Chondrocyte (in vitro differentiated cells): ENCODE measurements at regions not wholly inside any gene's neighbourhood (a gene's known extent, or its start where the extent isn't known, plus 50 kb on each side); places are given as distances from the start of the nearest gene placed in this dataset.

ENCODE experiments used
- DNase-seq: peaks from one replicate; pipeline ENCODE4 v3.0.0; 2021; ENCODE audit warnings: mixed read lengths, low spot score
- H3K27ac Mint-ChIP-seq: one replicate; pipeline ENCODE4 v1.8.0; 2021; ENCODE audit warnings: mild to moderate bottlenecking, moderate library complexity, mixed read lengths; ENCODE audit not compliant: unreplicated experiment
- H3K27me3 Mint-ChIP-seq: 2 replicates; pipeline ENCODE4 v1.8.0; 2021; ENCODE audit warnings: low read depth, mixed read lengths
- H3K36me3 Mint-ChIP-seq: 2 replicates; pipeline ENCODE4 v1.8.0; 2021; ENCODE audit warnings: low read depth, mixed read lengths
- H3K4me1 Mint-ChIP-seq: 2 replicates; pipeline ENCODE4 v1.8.0; 2021; ENCODE audit warnings: low read depth, mild to moderate bottlenecking, mixed read lengths
- H3K4me3 Mint-ChIP-seq: one replicate; pipeline ENCODE4 v1.8.0; 2021; ENCODE audit warnings: mild to moderate bottlenecking, moderate library complexity, mixed read lengths; ENCODE audit not compliant: unreplicated experiment
- H3K9me3 Mint-ChIP-seq: 2 replicates; pipeline ENCODE4 v1.8.0; 2021; ENCODE audit warnings: low read depth, mixed read lengths
- CTCF ChIP-seq: fragments of 200-600 bp; sonication (generic); IDR thresholded peaks from 2 replicates; pipeline ENCODE4 v1.5.0; 2021; ENCODE audit warnings: antibody characterized with exemption, mild to moderate bottlenecking, moderate library complexity

- Mint-ChIP-seq H3K9me3 (no peaks in the 10 kb centered on the region), H3K36me3 (no peaks in the 10 kb centered on the region), H3K27ac (no peak overlapping the region), H3K4me3 (no peak overlapping the region), H3K27me3 (no peaks in the 10 kb centered on the region), H3K4me1 (no peaks in the 10 kb centered on the region)
- DNase-seq = no peak
- TF ChIP-seq CTCF = no peak
Observed at GRCh38 chr9:78505546-78505945, 208.6 kb downstream of the PSAT1 start.

- Mint-ChIP-seq H3K36me3 (no peaks in the 10 kb centered on the region), H3K27ac (no peak overlapping the region), H3K9me3 (no peaks in the 10 kb centered on the region), H3K4me3 (no peak overlapping the region), H3K4me1 (no peaks in the 10 kb centered on the region), H3K27me3 (no peaks in the 10 kb centered on the region)
- TF ChIP-seq CTCF = no peak
- no peak for DNase-seq
Observed at GRCh38 chr9:78507037-78507436, 210.1 kb downstream of the PSAT1 start.

GRCh38 chr9:78510035-78510434, 213.1 kb downstream of the PSAT1 start:
- H3K36me3 Mint-ChIP-seq = peaks cover 1% of the 10 kb centered on the region
- no peak for DNase-seq
- H3K9me3 Mint-ChIP-seq = peaks cover 8% of the 10 kb centered on the region
- no peaks in the 10 kb centered on the region for H3K4me1 Mint-ChIP-seq
- H3K4me3 Mint-ChIP-seq = no peak overlapping the region
- H3K27ac Mint-ChIP-seq = no peak overlapping the region
- no peaks in the 10 kb centered on the region for H3K27me3 Mint-ChIP-seq
- no peak for TF ChIP-seq CTCF

GRCh38 chr9:78515108-78515507, 218.2 kb downstream of the PSAT1 start:
- H3K4me3 Mint-ChIP-seq = no peak overlapping the region
- no peaks in the 10 kb centered on the region for H3K4me1 Mint-ChIP-seq
- no peaks in the 10 kb centered on the region for H3K27me3 Mint-ChIP-seq
- no peak for TF ChIP-seq CTCF
- DNase-seq = no peak
- peaks cover 8% of the 10 kb centered on the region for H3K36me3 Mint-ChIP-seq
- H3K9me3 Mint-ChIP-seq = peaks cover 30% of the 10 kb centered on the region
- H3K27ac Mint-ChIP-seq = no peak overlapping the region

GRCh38 chr9:78519786-78520185, 222.9 kb downstream of the PSAT1 start:
- no peak for DNase-seq
- no peaks in the 10 kb centered on the region for H3K27me3 Mint-ChIP-seq
- no peak overlapping the region for H3K4me3 Mint-ChIP-seq
- no peak for TF ChIP-seq CTCF
- H3K27ac Mint-ChIP-seq = no peak overlapping the region
- peaks cover 52% of the 10 kb centered on the region for H3K9me3 Mint-ChIP-seq
- no peaks in the 10 kb centered on the region for H3K4me1 Mint-ChIP-seq
- peaks cover 21% of the 10 kb centered on the region for H3K36me3 Mint-ChIP-seq
